H1 (cell line): ENCODE measurements at regions not wholly inside any gene's neighbourhood (a gene's known extent, or its start where the extent isn't known, plus 50 kb on each side); places are given as distances from the start of the nearest gene placed in this dataset.

Experiments used
- CTCF ChIA-PET: fragments of 300-600 bp; sonication (Branson Sonifier 250); formaldehyde crosslinking; loops from one replicate; lab custom pipeline; 2021; ENCODE audit not compliant: partially characterized antibody; lab: Charles Lee
- POLR2A ChIA-PET: fragments of 300-600 bp; sonication (Branson Sonifier 250); formaldehyde crosslinking; loops from one replicate; lab custom pipeline; 2021; ENCODE audit warnings: inconsistent platforms; ENCODE audit not compliant: partially characterized antibody; lab: Charles Lee
- DNase-seq, 2 experiments: peaks; one replicate each; pipeline versions ENCODE4 v3.0.0 to v3.0.0-alpha.2; 2010 to 2022; ENCODE audit warnings: low spot score in 2 of 2, low read depth in 1 of 2, mixed read lengths in 1 of 2
- FAIRE-seq: peaks from 2 replicates; lab custom pipeline; 2011; peaks lifted over from hg19 to GRCh38; lab: Jason Lieb, UNC
- H2AFZ ChIP-seq: 2 replicates; pipeline ENCODE4 v1.8.1; 2012; ENCODE audit warnings: low read length, inconsistent platforms
- H2AK5ac ChIP-seq: 2 replicates; pipeline ENCODE4 v1.6.1; 2013; ENCODE audit warnings: low read depth, low read length
- H2BK120ac ChIP-seq: replicated peaks from 2 replicates; pipeline ENCODE3; 2013; ENCODE audit warnings: low read depth, low read length, inconsistent platforms
- H2BK12ac ChIP-seq: 2 replicates; pipeline ENCODE4 v1.6.1; 2013; ENCODE audit warnings: low read depth, low read length
- H2BK15ac ChIP-seq: 2 replicates; pipeline ENCODE4 v1.6.1; 2013; ENCODE audit warnings: low read length
- H2BK20ac ChIP-seq: 2 replicates; pipeline ENCODE4 v1.6.1; 2013; ENCODE audit warnings: low read length
- H2BK5ac ChIP-seq: 2 replicates; pipeline ENCODE4 v1.6.1; 2013; ENCODE audit warnings: low read depth, low read length
- H3K14ac ChIP-seq: 2 replicates; pipeline ENCODE4 v1.6.1; 2013; ENCODE audit warnings: inconsistent platforms; ENCODE audit not compliant: insufficient read length
- H3K18ac ChIP-seq: 2 replicates; pipeline ENCODE4 v1.6.1; 2013; ENCODE audit warnings: low read length; ENCODE audit errors: extremely low read depth
- H3K23ac ChIP-seq: 2 replicates; pipeline ENCODE4 v1.6.1; 2013; ENCODE audit warnings: inconsistent platforms; ENCODE audit not compliant: insufficient read length
- H3K23me2 ChIP-seq: 2 replicates; pipeline ENCODE4 v1.6.1; 2013; ENCODE audit warnings: low read depth, low read length
- H3K27ac ChIP-seq: 2 replicates; pipeline ENCODE4 v1.6.1; 2011; ENCODE audit warnings: low read depth, low read length, inconsistent platforms
- H3K27me3 ChIP-seq, 4 experiments: replicated peaks in 1 of 4; 1 replicate in 1 of 4; 2 replicates in 3 of 4; pipeline versions ENCODE4 v1.6.1 to v1.8.1; 2011 to 2013; ENCODE audit warnings: low read length in 3 of 4, mild to moderate bottlenecking in 3 of 4, inconsistent platforms in 2 of 4, mixed read lengths in 2 of 4, moderate library complexity in 1 of 4; ENCODE audit not compliant: control insufficient read depth in 3 of 4, insufficient read depth in 3 of 4; ENCODE audit errors: extremely low read depth in 1 of 4
- H3K36me3 ChIP-seq, 4 experiments: 2 replicates each; pipeline versions ENCODE4 v1.6.1 to v1.8.1; 2011 to 2013; ENCODE audit warnings: mild to moderate bottlenecking in 4 of 4, low read length in 3 of 4, moderate library complexity in 2 of 4, control low read depth in 1 of 4, inconsistent platforms in 1 of 4; ENCODE audit not compliant: insufficient read depth in 4 of 4, control insufficient read depth in 2 of 4
- H3K4ac ChIP-seq: replicated peaks from 2 replicates; pipeline ENCODE3; 2013; ENCODE audit warnings: low read length, low read depth, mixed read lengths, inconsistent platforms; ENCODE audit not compliant: insufficient read length
- H3K4me1 ChIP-seq, 4 experiments: replicated peaks in 1 of 4; 1 replicate in 1 of 4; 2 replicates in 3 of 4; pipeline versions ENCODE4 v1.6.1 to v1.8.1; 2011 to 2013; ENCODE audit warnings: low read length in 3 of 4, inconsistent platforms in 2 of 4, mixed read lengths in 1 of 4; ENCODE audit not compliant: insufficient read depth in 4 of 4, control insufficient read depth in 3 of 4
- H3K4me2 ChIP-seq, 2 experiments: 2 replicates each; pipeline versions ENCODE4 v1.6.1 to v1.8.1; 2011 to 2013; ENCODE audit warnings: low read depth in 2 of 2, low read length in 2 of 2, control low read depth in 1 of 2, inconsistent platforms in 1 of 2, mild to moderate bottlenecking in 1 of 2; ENCODE audit not compliant: insufficient read depth in 1 of 2
- H3K4me3 ChIP-seq, 4 experiments: fragments of 200-600, 300-600 bp in 1 of 4; sonication (generic), shearing (Covaris generic), sonication (Bioruptor Twin) in 1 of 4; 2 replicates each; pipeline versions ENCODE4 v1.5.1 to v1.8.1; 2011 to 2016; ENCODE audit warnings: low read length in 4 of 4, low read depth in 3 of 4, control low read depth in 2 of 4, inconsistent platforms in 2 of 4, mild to moderate bottlenecking in 2 of 4, mixed read lengths in 1 of 4, moderate library complexity in 1 of 4; ENCODE audit not compliant: insufficient read depth in 2 of 4; ENCODE audit errors: extremely low read depth in 1 of 4
- H3K56ac ChIP-seq: replicated peaks from 2 replicates; pipeline ENCODE3; 2013; ENCODE audit warnings: low read depth, mild to moderate bottlenecking, mixed read lengths, low read length, inconsistent platforms; ENCODE audit not compliant: insufficient read length
- H3K79me1 ChIP-seq: 2 replicates; pipeline ENCODE4 v1.6.1; 2013; ENCODE audit warnings: low read depth, low read length, control low read depth
- H3K79me2 ChIP-seq, 2 experiments: 2 replicates each; pipeline versions ENCODE4 v1.6.1 to v1.8.1; 2012 to 2013; ENCODE audit warnings: low read length in 2 of 2, mild to moderate bottlenecking in 2 of 2, inconsistent platforms in 1 of 2; ENCODE audit not compliant: insufficient read depth in 2 of 2, control insufficient read depth in 1 of 2
- H3K9ac ChIP-seq, 4 experiments: replicated peaks in 1 of 4; 1 replicate in 1 of 4; 2 replicates in 3 of 4; pipeline versions ENCODE4 v1.6.1 to v1.8.1; 2011 to 2013; ENCODE audit warnings: low read depth in 3 of 4, low read length in 3 of 4, control low read depth in 2 of 4, mild to moderate bottlenecking in 2 of 4, moderate library complexity in 2 of 4, inconsistent platforms in 1 of 4; ENCODE audit errors: extremely low read depth in 1 of 4
- H3K9me3 ChIP-seq, 2 experiments: 2 replicates each; pipeline versions ENCODE4 v1.6.1 to v1.8.1; 2012 to 2013; ENCODE audit warnings: mild to moderate bottlenecking in 2 of 2, moderate library complexity in 2 of 2, control low read depth in 1 of 2, inconsistent platforms in 1 of 2, low read depth in 1 of 2, low read length in 1 of 2, mixed read lengths in 1 of 2; ENCODE audit not compliant: insufficient read depth in 2 of 2
- H4K20me1 ChIP-seq, 2 experiments: replicated peaks in 1 of 2; 2 replicates each; pipeline versions ENCODE3 to v1.8.1; 2011 to 2013; ENCODE audit warnings: inconsistent platforms in 2 of 2, low read length in 2 of 2, mild to moderate bottlenecking in 1 of 2; ENCODE audit not compliant: insufficient read depth in 2 of 2, control insufficient read depth in 1 of 2
- H4K5ac ChIP-seq: 2 replicates; pipeline ENCODE4 v1.6.1; 2013; ENCODE audit warnings: low read length, low read depth, mixed read lengths, inconsistent platforms; ENCODE audit not compliant: insufficient read length
- H4K8ac ChIP-seq: 2 replicates; pipeline ENCODE4 v1.8.0; 2013; ENCODE audit warnings: mild to moderate bottlenecking, moderate library complexity, low read length, inconsistent platforms; ENCODE audit not compliant: insufficient read depth; ENCODE audit errors: extremely low read depth
- H4K91ac ChIP-seq: replicated peaks from 2 replicates; pipeline ENCODE3; 2013; ENCODE audit warnings: low read length, mixed read lengths, inconsistent platforms; ENCODE audit not compliant: insufficient read length
- EP300 ChIP-seq, 2 experiments: IDR thresholded peaks; 1 replicate in 1 of 2; 2 replicates in 1 of 2; pipeline ENCODE4 v1.6.1; 2011 to 2012; ENCODE audit warnings: low read depth in 2 of 2, low read length in 2 of 2, mild to moderate bottlenecking in 2 of 2, borderline replicate concordance in 1 of 2, inconsistent platforms in 1 of 2, moderate library complexity in 1 of 2
- RBBP5 ChIP-seq: IDR thresholded peaks from 2 replicates; pipeline ENCODE4 v1.7.1; 2012; ENCODE audit warnings: low read depth, mild to moderate bottlenecking, inconsistent platforms, low read length, moderate library complexity, borderline replicate concordance
- RXRA ChIP-seq: IDR thresholded peaks from 2 replicates; pipeline ENCODE4 v1.6.1; 2011; ENCODE audit warnings: low read depth, mild to moderate bottlenecking, low read length, moderate library complexity; ENCODE audit not compliant: insufficient read depth
- SP2 ChIP-seq: IDR thresholded peaks from 2 replicates; pipeline ENCODE4 v1.6.1; 2012; ENCODE audit warnings: mild to moderate bottlenecking, low read length, inconsistent platforms
- YY1 ChIP-seq: IDR thresholded peaks from 2 replicates; pipeline ENCODE4 v1.6.1; 2011; ENCODE audit warnings: low read depth, mild to moderate bottlenecking, low read length
- WGBS, 2 experiments: shearing (Covaris generic) in 1 of 2; methylation state at CpG; one replicate each; pipeline versions ENCODE4 v1.1.6 to v1.1.7; 2013 to 2015; ENCODE audit warnings: low lambda C conversion rate in 2 of 2, mixed read lengths in 2 of 2, inconsistent platforms in 1 of 2, low coverage in 1 of 2, missing lambda C conversion rate in 1 of 2; ENCODE audit not compliant: insufficient replicate concordance in 2 of 2, insufficient coverage in 1 of 2, insufficient read length in 1 of 2; ENCODE audit errors: extremely low coverage in 1 of 2, missing lambda C conversion rate in 1 of 2; 5-methylcytosine and 5-hydroxymethylcytosine counted together
- TF ChIP-seq, protein P1 (sequence below): IDR thresholded peaks from 2 replicates; pipeline ENCODE4 v1.6.1; 2011; ENCODE audit warnings: low read depth, mild to moderate bottlenecking, low read length; ENCODE audit not compliant: insufficient read depth

- ChIA-PET POLR2A (no interaction called here), CTCF (no interaction called here)
- Histone ChIP-seq H3K4me1 (peaks cover 0 to 2% (median 0%) of the 10 kb centered on the region in 4 experiments; a peak in 1 of 7 replicates), H4K91ac (no peak overlapping the region), H3K27ac (no peak overlapping the region), H3K56ac (no peak overlapping the region), H2BK15ac (no peak overlapping the region), H4K8ac (no peak overlapping the region), H2AK5ac (no peak overlapping the region), H3K79me2 (no peaks in the 10 kb centered on the region), H3K9ac (no peak overlapping the region), H3K79me1 (no peaks in the 10 kb centered on the region), H3K9me3 (no peaks in the 10 kb centered on the region), H2BK5ac (no peak overlapping the region), H2BK20ac (no peak overlapping the region), H4K20me1 (no peaks in the 10 kb centered on the region), H3K4ac (no peak overlapping the region), H3K18ac (no peak overlapping the region), H2BK120ac (no peak overlapping the region), H3K23me2 (no peaks in the 10 kb centered on the region), H2AFZ (no peak overlapping the region), H2BK12ac (no peak overlapping the region), H3K4me3 (no peak overlapping the region), H3K36me3 (no peaks in the 10 kb centered on the region), H3K4me2 (no peak overlapping the region), H3K23ac (no peak overlapping the region), H3K14ac (no peak overlapping the region), H3K27me3 (no peaks in the 10 kb centered on the region), H4K5ac (no peak overlapping the region)
- WGBS, 2 experiments: 93% methylated on average over 6 of the region's 6 CpGs; no CpG with 5 or more reads in 1 of the 2 experiments
- DNase-seq (no peak), FAIRE-seq (no peak)
- TF ChIP-seq SP2 (no peak), RXRA (no peak), EP300 (IDR thresholded peaks at IDR 0.05; ENCODE audit: borderline replicate concordance in 1 of 2, low read depth in 2 of 2, low read length in 2 of 2) (no peak), YY1 (no peak), RBBP5 (no peak)
- TF ChIP-seq, protein P1, sequence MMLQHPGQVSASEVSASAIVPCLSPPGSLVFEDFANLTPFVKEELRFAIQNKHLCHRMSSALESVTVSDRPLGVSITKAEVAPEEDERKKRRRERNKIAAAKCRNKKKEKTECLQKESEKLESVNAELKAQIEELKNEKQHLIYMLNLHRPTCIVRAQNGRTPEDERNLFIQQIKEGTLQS: no peak
Observed at GRCh38 chr14:27612121-27612520, 1014.3 kb upstream of the NOVA1 start.
